HG03432 (cell line): ENCODE measurements at regions not wholly inside any gene's neighbourhood (a gene's known extent, or its start where the extent isn't known, plus 50 kb on each side); places are given as distances from the start of the nearest gene placed in this dataset.

Source experiments
- ATAC-seq: cut with Tn5 transposase; IDR thresholded peaks from one replicate; pipeline ENCODE4 v1.9.1; 2021; ENCODE audit warnings: mild to moderate bottlenecking, moderate library complexity; ENCODE audit not compliant: unreplicated experiment

DNA sequence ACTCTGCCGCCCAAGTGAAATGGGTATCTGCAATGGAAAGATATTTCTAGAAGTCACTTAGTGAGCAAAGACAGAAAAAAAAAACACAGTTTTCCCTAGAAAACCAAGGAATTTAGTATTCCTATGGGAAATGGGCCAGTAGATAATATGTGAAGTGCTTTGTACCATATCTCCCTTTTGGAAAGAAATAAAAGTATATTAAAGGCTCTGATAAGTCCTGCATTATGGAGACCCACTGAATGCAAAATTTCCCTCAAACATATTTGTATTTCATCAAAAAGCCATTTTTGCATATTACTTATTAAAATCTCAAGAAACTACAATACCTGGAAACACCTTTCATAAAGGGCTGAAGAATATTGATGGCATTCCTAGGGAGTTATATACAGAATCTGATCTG, 51.6 kb upstream of the DYNLRB2 start:
- no peak for ATAC-seq

DNA sequence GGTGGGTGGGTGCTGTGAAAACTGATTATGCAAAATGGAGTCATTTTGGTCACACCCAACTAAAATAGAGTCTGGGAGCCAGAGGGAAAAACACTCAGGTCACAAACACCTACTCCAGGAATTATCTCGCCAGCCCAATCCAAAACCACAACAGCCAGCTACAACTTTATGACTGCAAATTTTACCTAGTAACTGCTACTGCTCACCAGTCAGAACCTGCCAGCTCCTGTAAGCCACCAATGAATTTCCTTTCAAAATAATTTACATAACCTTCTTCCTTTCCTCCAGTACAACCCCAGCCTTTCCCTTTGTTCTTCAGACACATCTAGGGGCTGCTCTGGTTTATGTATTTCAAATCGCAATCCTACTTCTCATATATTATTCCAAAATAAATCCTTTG, 52.6 kb upstream of the DYNLRB2 start:
- ATAC-seq = no peak

DNA sequence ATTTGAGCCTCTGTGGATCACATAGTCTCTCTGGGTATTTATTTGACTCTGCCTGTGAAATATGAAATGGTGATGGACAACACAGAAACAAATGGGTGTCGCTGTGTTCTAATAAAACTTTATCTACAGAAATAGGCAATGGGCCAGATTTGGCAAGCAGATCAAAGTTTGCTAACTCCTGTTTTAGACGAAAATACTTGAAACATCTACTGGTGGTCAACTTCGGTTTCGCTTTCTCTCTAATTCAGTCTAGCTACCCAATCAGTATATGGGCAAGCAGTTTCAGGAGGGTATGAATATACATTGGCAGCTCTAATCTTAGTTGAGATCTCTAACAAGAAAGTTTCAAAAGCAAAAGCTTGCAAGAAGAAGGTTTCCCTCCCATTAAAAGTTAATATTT, 60.1 kb upstream of the DYNLRB2 start:
- peak; percentile 96 for ATAC-seq

DNA sequence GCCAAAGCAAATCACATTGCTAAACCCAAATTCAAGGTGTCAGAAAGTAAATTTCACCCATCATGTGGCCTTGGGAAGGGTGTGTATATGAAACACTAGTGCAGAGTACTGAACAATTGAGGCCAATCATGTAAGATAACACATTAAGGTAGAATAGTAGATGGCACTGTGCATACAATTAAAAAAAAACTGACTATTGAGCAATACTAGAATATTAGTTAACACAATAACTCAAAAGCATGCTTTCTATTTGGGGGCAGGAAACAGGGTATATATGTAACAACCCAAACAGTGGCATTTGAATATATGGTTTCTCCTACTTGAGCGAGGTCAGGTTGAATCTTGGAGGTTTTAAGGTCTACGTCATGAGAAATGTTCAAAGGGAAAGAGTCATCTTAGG, 63.0 kb upstream of the DYNLRB2 start:
- ATAC-seq = no peak

DNA sequence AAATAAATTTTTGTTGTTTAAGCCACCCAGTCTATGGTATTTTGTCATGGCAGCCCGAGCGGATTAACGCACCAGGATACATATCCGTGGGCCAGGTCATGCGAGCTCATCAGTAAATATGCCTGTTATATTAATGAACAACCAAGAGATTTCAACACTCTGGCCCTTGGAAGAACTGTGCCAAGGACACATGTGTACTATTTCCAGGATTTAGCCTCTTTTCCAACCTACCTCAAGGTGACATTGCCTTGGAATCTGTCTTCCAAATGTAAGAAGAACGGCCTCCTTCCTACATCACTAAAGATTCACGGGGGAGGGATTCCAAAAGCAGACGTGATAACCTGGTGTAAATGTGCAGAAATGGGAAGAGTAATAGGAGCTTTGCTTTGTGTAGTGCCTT, 72.8 kb upstream of the DYNLRB2 start:
- no peak for ATAC-seq

DNA sequence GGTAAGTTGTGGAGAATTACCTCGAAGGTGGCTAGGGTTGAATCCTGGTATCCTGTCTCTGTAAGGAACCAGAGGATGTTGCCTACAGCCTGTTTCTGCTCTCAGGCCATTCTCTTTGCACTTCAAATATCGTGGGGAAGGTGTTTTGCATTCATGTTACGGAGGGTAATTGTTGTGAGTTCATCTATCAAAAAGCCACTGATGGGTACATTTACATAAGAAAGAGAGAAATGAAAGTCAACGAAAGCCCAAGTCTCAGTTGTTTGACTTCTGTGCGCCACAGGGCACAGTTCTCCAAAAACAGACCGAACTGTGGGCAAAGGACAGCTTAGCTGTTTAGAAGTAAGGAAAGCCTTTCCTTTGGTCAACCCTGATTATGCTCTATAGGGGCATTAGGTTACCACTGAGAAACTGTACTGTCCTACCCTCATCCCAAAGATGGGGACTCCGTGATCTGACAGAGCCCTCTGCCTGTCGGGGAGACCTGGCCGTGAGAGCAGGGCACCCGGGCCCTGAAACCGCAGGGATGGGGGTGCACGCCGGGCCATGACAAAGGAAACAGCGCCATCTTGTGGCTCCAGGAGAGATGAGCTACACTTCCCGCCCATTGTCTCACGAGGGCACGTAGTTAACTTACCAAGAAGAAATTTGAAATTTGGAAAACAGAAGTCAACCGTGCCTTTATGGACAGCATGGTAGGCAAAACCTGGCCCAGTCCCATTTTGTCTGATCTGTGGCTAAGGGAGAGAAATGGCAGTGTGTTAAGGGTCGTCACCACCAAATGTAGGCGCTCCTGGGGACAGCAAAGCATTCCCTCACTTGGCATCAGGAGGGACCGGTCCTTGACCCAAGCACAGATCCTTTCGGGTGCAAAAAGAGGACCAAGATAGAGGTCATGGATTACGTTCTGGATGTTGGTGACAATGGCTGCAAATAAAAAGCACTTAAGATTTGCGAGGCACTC, 74.5 kb upstream of the DYNLRB2 start:
- ATAC-seq = peak; percentile 84

DNA sequence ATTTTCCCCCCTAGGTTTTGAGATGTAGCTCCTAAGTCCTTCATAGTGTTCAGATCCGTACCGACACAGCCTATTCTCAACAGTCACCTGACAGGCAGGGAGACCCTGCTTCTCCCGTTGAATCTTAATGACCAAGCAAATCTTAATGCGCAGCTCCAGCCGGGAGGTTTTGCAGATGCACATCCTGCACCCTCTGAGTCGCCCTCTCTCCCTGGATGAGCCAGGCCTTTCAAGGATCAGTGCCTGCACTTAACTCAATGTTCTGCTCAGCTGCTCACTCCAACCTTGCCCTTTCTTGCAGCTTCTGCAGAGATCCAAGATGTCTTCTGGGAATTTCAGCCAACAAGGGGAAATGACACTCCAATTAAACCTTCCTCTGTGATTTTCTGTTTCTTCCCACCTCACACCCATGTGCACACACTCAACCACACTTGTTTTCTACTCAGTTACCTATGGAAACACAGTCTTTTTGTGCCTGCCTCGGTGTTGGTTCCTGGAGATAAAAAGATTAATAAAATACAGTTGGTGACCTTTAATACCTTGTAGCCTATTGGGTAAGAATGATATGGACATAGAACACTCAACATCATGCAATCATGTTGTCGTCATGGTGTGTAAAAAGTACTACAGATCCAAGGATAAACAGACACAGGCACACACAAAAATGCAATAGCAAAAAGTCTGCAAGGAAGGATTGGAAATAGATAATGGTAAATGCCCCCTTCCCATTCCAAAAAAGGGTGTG, 76.9 kb upstream of the DYNLRB2 start:
- ATAC-seq = no peak

DNA sequence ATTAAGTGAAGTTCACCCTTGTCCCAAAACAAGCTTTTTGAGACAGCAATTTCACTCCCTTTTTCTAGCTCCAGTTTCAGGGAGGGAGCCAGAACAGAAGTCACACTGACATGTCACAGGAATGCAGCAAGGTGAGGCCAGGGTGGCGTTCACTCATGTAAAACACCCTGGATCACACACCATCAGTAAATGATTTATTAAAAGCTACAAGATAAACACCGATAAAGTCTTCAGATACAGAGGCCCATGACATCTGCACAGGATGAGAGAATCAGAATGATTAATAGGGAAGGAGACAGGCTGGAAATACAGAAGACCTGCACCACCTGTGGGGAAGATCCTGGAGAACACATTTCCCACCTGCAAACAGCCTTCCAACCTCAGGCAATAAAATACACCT, 77.5 kb upstream of the DYNLRB2 start:
- ATAC-seq = no peak

DNA sequence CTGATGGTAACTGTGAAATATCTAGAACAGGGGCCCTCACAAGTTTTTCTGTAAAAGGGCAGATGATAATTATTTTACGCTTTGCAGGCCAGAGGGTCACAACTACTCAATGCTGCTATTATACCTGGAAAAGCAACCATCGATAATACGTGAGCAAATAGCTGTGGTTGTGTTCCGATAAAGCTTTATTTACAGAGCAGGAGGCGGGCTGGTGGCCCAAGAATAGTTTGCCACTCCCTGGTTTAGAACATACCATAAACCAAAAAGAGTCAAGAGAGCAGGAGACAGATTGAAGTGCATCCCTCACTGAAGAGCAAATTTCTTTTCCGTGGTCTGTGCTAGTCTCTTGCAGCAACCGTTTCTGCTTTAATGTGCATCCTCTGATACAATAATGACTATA, 77.9 kb upstream of the DYNLRB2 start:
- no peak for ATAC-seq

DNA sequence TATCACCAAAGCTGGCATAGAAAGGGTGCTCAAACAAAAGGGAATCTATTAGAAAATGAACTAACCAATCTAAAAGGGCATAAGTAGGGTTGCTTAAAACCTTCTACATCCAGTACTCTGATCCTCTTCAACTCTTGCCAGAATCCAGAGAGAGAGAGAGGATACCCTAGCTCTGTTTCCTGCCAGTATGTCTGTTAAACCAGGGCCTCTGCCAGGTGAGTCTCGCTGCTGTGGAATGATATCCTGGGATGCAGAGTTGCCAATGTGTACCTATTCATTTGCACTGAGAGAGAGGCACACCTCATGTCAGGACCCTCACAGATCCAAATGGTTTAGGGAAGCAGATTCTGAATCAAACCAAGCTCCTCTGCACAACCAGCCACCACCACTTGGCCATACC, 79.8 kb upstream of the DYNLRB2 start:
- no peak for ATAC-seq

DNA sequence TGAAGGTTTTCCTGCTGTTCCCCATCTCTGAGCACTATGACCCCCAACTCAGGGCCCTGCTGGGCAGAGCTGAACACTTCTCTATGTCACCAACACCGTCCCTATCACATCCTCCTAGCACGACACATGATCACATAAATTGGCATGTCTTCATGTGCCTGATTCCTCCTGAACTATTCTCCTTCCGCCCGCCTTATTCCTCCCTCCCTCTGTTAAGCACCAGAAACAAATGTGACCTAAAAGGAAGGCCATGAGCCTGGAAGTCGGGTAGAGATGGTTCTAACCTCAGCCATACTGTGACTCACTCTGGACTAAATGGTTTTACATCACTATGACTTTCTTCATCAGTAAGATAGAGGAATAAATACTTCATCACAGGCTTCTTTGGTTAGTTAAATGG, 80.8 kb upstream of the DYNLRB2 start:
- no peak for ATAC-seq

DNA sequence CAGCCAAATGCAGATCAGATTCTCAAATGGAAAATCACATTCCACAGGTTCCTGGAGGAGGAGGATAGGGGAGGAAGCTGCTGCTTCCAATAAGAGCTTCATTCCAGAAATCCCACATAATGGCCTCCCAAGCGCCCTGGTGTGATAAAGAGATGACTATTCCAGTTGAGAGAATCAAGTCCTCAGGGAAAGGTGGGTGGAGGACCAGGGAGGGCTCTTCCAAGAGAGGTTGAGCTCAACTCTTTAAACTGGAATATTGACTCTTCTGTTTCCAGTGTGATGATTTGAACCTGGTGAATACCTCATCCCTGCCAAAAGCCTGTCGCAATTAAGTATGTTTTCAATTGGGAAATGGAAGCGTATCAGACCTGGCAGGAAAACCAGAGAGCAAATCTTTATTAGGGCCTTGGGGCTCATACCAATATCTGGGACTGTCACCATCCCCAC, 81.4 kb upstream of the DYNLRB2 start:
- ATAC-seq = no peak

DNA sequence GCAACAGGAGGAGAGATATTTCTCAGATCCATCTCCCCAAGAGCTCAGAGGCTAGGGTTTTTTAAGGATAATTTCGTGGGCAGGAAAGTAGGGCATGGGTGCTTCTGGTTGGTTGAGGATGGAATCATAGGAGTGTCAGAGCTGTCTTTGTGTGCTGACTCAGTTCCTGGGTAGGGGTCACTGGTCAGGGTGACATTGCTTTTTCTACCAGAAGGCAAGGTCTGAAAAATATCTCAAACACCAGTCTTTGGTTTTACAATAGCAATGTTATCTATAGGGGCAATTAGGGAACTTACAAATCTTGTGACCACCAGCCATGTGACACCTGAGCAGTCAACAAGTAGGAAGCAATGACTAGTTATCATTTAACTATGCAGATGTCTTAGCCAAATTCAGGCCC, 82.9 kb upstream of the DYNLRB2 start:
- ATAC-seq = no peak

DNA sequence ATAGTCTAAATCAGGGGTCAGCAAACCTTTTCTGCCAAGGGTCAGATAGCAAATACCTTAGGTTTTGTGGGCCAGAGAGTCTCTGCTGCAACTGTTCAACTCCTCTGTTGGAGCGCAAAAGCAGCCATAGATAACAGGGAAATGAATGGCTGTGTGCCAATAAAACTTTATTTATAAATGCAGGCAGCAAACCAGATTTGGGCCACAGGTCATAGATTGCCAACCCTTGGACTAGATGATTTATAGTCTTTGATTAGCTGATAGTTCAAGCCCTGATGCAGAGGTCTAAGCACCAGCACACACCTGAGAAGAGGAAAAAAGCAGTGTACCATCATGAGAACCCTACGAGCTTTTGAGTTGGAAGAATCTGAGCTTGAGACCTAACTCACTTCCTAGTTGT, 86.0 kb upstream of the DYNLRB2 start:
- no peak for ATAC-seq

DNA sequence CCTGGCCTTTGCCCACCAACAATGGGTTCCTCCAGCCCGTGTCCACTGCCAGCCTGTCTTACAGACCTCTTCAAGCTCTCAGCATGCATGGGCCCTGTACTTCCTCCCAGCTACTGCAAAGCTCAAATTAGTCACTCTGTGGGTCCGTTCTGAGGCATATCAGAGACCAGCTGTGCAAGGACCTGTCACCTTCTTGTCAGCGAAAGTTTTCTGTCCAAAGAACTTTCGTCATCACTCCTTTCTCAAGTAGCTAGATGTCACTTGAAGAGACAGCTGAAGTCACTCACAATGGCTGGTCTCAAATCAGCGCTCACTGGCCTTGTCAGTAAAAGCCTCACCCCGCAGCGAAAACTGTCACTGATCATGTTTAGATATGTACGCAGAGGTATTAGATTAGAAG, 91.4 kb upstream of the DYNLRB2 start:
- no peak for ATAC-seq

DNA sequence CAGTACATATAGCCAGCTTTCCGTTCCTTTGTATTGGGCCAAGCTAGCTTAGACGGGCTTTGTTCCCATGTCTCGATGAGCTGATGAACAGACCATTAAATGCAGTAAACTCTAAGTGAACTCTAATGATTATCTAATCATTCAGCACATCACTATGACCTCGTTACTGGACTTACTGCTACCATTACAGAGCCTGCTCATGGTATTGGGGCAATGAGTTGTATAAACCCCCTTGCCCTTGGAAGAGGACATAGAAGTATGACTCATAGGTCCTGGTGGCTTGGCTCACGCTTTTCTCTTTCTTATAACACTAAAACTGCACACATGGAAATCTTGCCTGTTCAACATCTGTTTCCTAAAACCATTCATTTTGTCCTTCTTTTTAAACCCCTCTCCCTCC, 93.6 kb upstream of the DYNLRB2 start:
- no peak for ATAC-seq

DNA sequence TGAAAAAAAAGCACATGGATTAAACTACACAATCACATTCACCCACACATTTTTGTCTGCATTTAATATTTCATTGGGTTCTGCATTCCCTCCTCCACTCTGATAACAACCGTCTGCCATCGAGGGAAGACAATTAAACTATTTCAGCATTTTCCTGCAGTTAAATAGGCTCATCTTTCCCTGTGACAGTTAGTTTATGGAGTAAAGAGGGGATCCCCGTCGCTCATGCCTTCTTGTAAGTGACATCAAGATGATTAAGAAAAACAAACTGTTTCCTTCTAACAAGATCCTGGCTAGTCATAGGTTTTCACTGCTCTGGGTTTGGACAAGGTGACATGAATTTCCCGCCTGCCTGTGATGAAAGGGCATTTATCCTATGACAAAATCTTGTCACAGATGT, 98.0 kb upstream of the DYNLRB2 start:
- no peak for ATAC-seq

DNA sequence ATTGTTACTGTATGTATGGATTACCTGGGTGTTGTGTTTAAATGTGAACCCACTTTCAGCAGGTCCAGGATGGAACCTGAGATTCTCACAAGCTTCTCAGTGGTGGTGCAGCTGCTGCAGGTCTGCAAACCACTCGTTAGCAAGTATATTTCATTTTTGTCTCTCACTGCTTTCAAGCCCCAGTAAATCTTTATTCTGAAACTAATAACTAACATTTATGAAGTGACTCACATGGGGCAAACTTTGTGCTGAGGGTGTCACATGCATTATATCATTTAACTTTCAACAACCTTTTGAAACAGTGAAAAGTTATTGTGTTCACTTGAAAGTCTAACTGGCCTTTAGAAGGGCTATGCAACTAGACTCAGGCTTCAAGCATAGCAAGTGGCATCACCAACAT, 98.9 kb upstream of the DYNLRB2 start:
- ATAC-seq = no peak

DNA sequence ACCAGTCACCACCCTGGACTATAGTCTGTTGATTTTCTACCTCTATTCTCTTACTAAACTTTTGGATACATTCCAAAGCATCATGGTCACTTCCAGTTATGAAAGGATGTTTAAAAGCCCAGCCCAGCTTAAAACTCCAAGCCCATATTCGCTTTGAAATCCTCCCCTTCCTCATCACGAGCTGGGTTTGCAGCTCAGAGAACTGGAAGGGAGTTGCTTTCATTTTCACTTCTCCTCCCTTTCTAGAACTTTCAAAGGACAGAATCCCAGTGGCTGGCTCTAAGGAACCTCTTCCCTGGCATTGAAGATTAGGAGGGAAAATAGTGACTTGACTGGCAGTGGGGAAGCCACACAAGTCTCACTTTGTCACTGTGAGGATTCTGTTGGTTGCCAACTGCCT, 100.1 kb upstream of the DYNLRB2 start:
- ATAC-seq = no peak

DNA sequence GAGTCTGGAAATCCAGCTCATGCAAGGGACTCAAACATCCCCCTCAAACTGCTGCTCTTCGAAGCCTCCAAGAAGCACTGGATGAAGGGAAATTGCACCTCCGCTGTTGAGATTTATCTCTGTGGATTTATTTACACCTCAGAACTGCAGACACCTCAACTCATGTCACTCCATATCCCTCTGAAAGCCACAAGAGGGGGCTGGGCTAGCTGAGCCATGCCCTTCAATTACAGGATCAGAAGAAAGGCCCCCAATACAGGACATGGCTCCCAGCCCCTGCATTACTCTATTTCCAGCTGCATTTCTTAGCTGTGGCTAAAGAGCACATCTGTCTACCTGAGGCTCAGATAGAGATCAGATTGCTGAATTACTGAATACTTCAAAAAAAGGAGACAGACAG, 103.1 kb upstream of the DYNLRB2 start:
- ATAC-seq = no peak

DNA sequence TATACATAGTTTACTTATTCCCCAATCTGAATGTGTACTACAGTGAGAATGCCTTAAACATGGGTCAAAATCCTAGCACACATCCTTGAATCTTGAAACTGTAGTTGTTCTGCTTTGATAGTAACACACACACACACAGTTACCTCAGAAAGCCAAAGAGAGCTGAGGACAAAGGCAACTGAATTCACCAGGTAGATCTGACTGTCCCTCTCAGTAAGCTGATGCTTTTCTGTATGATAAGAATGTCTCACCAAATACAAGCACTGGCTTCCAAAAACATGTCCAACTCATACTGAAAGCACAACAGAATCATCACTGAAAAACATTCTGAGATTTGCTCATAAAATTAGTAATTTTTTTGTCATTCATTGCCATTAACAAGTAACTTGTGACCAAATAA, 104.3 kb upstream of the DYNLRB2 start:
- ATAC-seq = no peak

DNA sequence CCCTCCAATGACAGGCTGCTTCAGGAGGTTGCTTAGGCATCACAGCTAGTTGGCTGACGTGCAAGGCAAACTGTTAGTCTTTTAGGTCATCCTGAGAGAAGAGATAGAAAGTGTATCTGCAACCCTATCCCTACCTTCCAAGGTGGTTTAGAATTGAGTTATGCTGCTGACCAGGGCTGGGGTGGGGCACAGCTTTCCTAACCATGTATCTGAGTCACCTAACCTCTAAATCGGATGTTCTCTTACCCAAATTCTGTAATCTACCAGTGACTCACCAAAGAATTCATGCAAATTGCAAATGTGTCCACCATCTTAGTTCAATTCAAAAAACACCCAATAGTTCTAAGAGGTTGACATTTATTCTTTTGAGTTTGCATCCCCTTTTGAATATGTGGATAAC, 107.2 kb upstream of the DYNLRB2 start:
- ATAC-seq = no peak
